HG03175 (cell line): ENCODE measurements at regions not wholly inside any gene's neighbourhood (a gene's known extent, or its start where the extent isn't known, plus 50 kb on each side); places are given as distances from the start of the nearest gene placed in this dataset.
"Not testable (repeated sequence)": the region's sequence is repeated elsewhere in the genome, so short reads cannot be mapped to it uniquely, and the experiment has no call there.

Experiments used
- ATAC-seq: cut with Tn5 transposase; IDR thresholded peaks from one replicate; pipeline ENCODE4 v1.9.1; 2021; ENCODE audit warnings: mild to moderate bottlenecking, moderate library complexity; ENCODE audit not compliant: unreplicated experiment

- ATAC-seq = no peak
Measured at GRCh38 chr10:59033622-59034021, 142.8 kb upstream of the PHYHIPL start.

GRCh38 chr10:59036311-59037017 lies 140.0 kb upstream of the PHYHIPL start:
- peak; percentile 99 for ATAC-seq

GRCh38 chr10:59037018-59037389 lies 139.4 kb upstream of the PHYHIPL start:
- ATAC-seq = peak; percentile 3

GRCh38 chr10:59037506-59037905 lies 138.9 kb upstream of the PHYHIPL start:
- ATAC-seq = no peak

- ATAC-seq = not testable (repeated sequence)
Measured at GRCh38 chr10:59043358-59043757, 133.1 kb upstream of the PHYHIPL start.

- ATAC-seq = no peak
Measured at GRCh38 chr10:59047180-59047579, 129.3 kb upstream of the PHYHIPL start.

GRCh38 chr10:59047957-59048618 lies 128.4 kb upstream of the PHYHIPL start:
- ATAC-seq = peak; percentile 96

GRCh38 chr10:59053502-59053901 lies 122.9 kb upstream of the PHYHIPL start:
- not testable (repeated sequence) for ATAC-seq

GRCh38 chr10:59055045-59055444 lies 121.4 kb upstream of the PHYHIPL start:
- no peak for ATAC-seq

GRCh38 chr10:59057345-59057744 lies 119.1 kb upstream of the PHYHIPL start:
- no peak for ATAC-seq

GRCh38 chr10:59060852-59061251 lies 115.6 kb upstream of the PHYHIPL start:
- ATAC-seq = no peak

GRCh38 chr10:59063491-59063890 lies 113.0 kb upstream of the PHYHIPL start:
- no peak for ATAC-seq

GRCh38 chr10:59064080-59064692 lies 112.3 kb upstream of the PHYHIPL start:
- ATAC-seq = no peak

GRCh38 chr10:59064759-59065539 lies 111.5 kb upstream of the PHYHIPL start:
- no peak for ATAC-seq

- ATAC-seq = no peak
Measured at GRCh38 chr10:59068581-59069191, 107.8 kb upstream of the PHYHIPL start.

- no peak for ATAC-seq
Measured at GRCh38 chr10:59072038-59072437, 104.4 kb upstream of the PHYHIPL start.

GRCh38 chr10:59073456-59074053 lies 102.9 kb upstream of the PHYHIPL start:
- ATAC-seq = no peak

- ATAC-seq = no peak
Measured at GRCh38 chr10:59075576-59075975, 100.9 kb upstream of the PHYHIPL start.

GRCh38 chr10:59077855-59078254 lies 98.6 kb upstream of the PHYHIPL start:
- no peak for ATAC-seq

- no peak for ATAC-seq
Measured at GRCh38 chr10:59078978-59079377, 97.5 kb upstream of the PHYHIPL start.
